HepG2 (cell line): ENCODE measurements at regions not wholly inside any gene's neighbourhood (a gene's known extent, or its start where the extent isn't known, plus 50 kb on each side); places are given as distances from the start of the nearest gene placed in this dataset.

Source experiments
- AHDC1 ChIP-seq: sonication (generic); formaldehyde crosslinking; IDR thresholded peaks from 2 replicates; pipeline ENCODE4 v1.5.1; 2020; ENCODE audit warnings: mild to moderate bottlenecking, missing genetic modification reagents, borderline replicate concordance
- ASH2L ChIP-seq: fragments of 300-600, 200-600 bp; sonication (generic); IDR thresholded peaks from 2 replicates; pipeline ENCODE4 v1.7.0; 2017; ENCODE audit warnings: low read depth, mild to moderate bottlenecking, moderate library complexity, mixed read lengths, low read length; ENCODE audit not compliant: insufficient read length
- DDIT3 ChIP-seq: sonication (generic); formaldehyde crosslinking; IDR thresholded peaks from 2 replicates; pipeline ENCODE4 v1.4.0; 2020; ENCODE audit warnings: mild to moderate bottlenecking, missing genetic modification reagents
- FOXK1 ChIP-seq: sonication (generic); formaldehyde crosslinking; IDR thresholded peaks from 2 replicates; pipeline ENCODE4 v1.4.0; 2020; ENCODE audit warnings: low read depth, missing genetic modification reagents, borderline replicate concordance
- FOXO1 ChIP-seq: sonication (generic); formaldehyde crosslinking; IDR thresholded peaks from 2 replicates; pipeline ENCODE4 v1.4.0; 2020; ENCODE audit warnings: missing genetic modification reagents
- HBP1 ChIP-seq: IDR thresholded peaks from 2 replicates; pipeline ENCODE4 v1.6.1; 2016; ENCODE audit warnings: low read depth, control low read depth
- MED1 ChIP-seq: sonication (generic); formaldehyde crosslinking; IDR thresholded peaks from 2 replicates; pipeline ENCODE4 v1.4.0; 2020; ENCODE audit warnings: missing genetic modification reagents
- PAXIP1 ChIP-seq: sonication (generic); formaldehyde crosslinking; conservative IDR thresholded peaks from 2 replicates; pipeline ENCODE4 v1.4.0; 2020; ENCODE audit warnings: mild to moderate bottlenecking, missing genetic modification reagents, moderate library complexity
- TMF1 ChIP-seq: sonication (generic); formaldehyde crosslinking; IDR thresholded peaks from 2 replicates; pipeline ENCODE4 v1.8.1; 2022; ENCODE audit warnings: low read depth, missing genetic modification reagents
- ZNF44 ChIP-seq: sonication (generic); formaldehyde crosslinking; IDR thresholded peaks from 2 replicates; pipeline ENCODE4 v1.5.1; 2020; ENCODE audit warnings: mild to moderate bottlenecking, missing genetic modification reagents
- ZNF543 ChIP-seq: sonication (generic); formaldehyde crosslinking; IDR thresholded peaks from 2 replicates; pipeline ENCODE4 v1.4.0; 2020; ENCODE audit warnings: mild to moderate bottlenecking, missing genetic modification reagents
- ZNF580 ChIP-seq: IDR thresholded peaks from 2 replicates; pipeline ENCODE4 v1.6.1; 2016; ENCODE audit warnings: low read depth, borderline replicate concordance

GRCh38 chr12:46577063-46577776 is 204.6 kb upstream of the SLC38A2 start (continued):
- TF ChIP-seq PAXIP1 (CRISPR knock-in tag): peak; percentile 81
- TF ChIP-seq DDIT3 (CRISPR knock-in tag): no peak
- TF ChIP-seq ASH2L: peak; percentile 42
- no peak for TF ChIP-seq ZNF543 (CRISPR knock-in tag)
- TF ChIP-seq TMF1: no peak
- peak; percentile 40; the same call in 1 of the 2 replicates for TF ChIP-seq FOXK1 (CRISPR knock-in tag)
- TF ChIP-seq AHDC1 (CRISPR knock-in tag): no peak
- TF ChIP-seq HBP1: peak; percentile 80; the same call in 1 of the 2 replicates
- TF ChIP-seq ZNF580 (CRISPR knock-in tag): 0 out of 2 replicates have a peak, but pooled peaks have one; percentile 26
- TF ChIP-seq MED1: peak; percentile 68
- peak; percentile 52; the same call in 1 of the 2 replicates for TF ChIP-seq FOXO1 (CRISPR knock-in tag)
- TF ChIP-seq ZNF44 (CRISPR knock-in tag): no peak
